ENCODE measurements at regions not wholly inside any gene's neighbourhood (a gene's known extent, or its start where the extent isn't known, plus 50 kb on each side); places are given as distances from the start of the nearest gene placed in this dataset.

- no peak for TF ChIP-seq POLR2A (IDR thresholded peaks at IDR 0.05; ENCODE audit: extremely low read depth, insufficient read length)
- TF ChIP-seq, protein P1, sequence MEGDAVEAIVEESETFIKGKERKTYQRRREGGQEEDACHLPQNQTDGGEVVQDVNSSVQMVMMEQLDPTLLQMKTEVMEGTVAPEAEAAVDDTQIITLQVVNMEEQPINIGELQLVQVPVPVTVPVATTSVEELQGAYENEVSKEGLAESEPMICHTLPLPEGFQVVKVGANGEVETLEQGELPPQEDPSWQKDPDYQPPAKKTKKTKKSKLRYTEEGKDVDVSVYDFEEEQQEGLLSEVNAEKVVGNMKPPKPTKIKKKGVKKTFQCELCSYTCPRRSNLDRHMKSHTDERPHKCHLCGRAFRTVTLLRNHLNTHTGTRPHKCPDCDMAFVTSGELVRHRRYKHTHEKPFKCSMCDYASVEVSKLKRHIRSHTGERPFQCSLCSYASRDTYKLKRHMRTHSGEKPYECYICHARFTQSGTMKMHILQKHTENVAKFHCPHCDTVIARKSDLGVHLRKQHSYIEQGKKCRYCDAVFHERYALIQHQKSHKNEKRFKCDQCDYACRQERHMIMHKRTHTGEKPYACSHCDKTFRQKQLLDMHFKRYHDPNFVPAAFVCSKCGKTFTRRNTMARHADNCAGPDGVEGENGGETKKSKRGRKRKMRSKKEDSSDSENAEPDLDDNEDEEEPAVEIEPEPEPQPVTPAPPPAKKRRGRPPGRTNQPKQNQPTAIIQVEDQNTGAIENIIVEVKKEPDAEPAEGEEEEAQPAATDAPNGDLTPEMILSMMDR (IDR thresholded peaks at IDR 0.05; ENCODE audit: low read depth, low read length) = no peak
These were observed 439.2 kb downstream of the CNTN6 start for GRCh38 chr3:1531981-1532380.
